BE2C (cell line): ENCODE measurements at regions not wholly inside any gene's neighbourhood (a gene's known extent, or its start where the extent isn't known, plus 50 kb on each side); places are given as distances from the start of the nearest gene placed in this dataset.

Source experiments
- DNase-seq: peaks from one replicate; pipeline ENCODE4 v3.0.0-alpha.2; 2020
- H3K27me3 ChIP-seq: fragments of 250-450 bp; sonication (Bioruptor Pico); 2 replicates; pipeline ENCODE4 v1.5.1; 2020; ENCODE audit warnings: mild to moderate bottlenecking
- H3K36me3 ChIP-seq: fragments of 250-450 bp; sonication (Bioruptor Pico); 2 replicates; pipeline ENCODE4 v1.5.1; 2020; ENCODE audit warnings: mild to moderate bottlenecking
- H3K4me1 ChIP-seq: fragments of 250-450 bp; sonication (Bioruptor Pico); 2 replicates; pipeline ENCODE4 v1.5.1; 2020
- H3K4me3 ChIP-seq: 2 replicates; pipeline ENCODE4 v1.5.1; 2011; ENCODE audit warnings: low read depth, low read length
- H3K9me3 ChIP-seq: fragments of 250-450 bp; sonication (Bioruptor Pico); 2 replicates; pipeline ENCODE4 v1.5.1; 2020
- TF ChIP-seq, protein P1 (sequence below): IDR thresholded peaks from 2 replicates; pipeline ENCODE4 v1.5.1; 2012; ENCODE audit warnings: mild to moderate bottlenecking, low read depth, low read length

DNA sequence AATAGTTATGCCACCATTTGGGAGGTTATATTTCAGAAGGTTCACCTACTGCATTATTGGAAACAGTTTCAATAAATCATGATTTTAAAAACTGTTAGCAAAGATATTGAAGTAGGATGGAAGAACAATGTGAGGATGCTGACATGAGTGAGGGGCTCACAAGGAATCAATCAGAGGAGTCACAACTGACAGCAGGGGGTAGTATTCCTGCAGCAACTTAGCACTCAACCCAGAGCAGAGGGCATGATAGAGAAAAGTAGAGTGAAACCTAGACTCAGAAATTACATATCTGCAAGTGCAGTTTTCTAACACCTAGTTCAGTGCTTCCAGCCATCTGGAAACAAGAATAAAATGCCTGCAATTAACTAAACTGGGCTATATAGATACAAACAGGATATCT is 772.5 kb upstream of the USP15 start:
- TF ChIP-seq, protein P1, sequence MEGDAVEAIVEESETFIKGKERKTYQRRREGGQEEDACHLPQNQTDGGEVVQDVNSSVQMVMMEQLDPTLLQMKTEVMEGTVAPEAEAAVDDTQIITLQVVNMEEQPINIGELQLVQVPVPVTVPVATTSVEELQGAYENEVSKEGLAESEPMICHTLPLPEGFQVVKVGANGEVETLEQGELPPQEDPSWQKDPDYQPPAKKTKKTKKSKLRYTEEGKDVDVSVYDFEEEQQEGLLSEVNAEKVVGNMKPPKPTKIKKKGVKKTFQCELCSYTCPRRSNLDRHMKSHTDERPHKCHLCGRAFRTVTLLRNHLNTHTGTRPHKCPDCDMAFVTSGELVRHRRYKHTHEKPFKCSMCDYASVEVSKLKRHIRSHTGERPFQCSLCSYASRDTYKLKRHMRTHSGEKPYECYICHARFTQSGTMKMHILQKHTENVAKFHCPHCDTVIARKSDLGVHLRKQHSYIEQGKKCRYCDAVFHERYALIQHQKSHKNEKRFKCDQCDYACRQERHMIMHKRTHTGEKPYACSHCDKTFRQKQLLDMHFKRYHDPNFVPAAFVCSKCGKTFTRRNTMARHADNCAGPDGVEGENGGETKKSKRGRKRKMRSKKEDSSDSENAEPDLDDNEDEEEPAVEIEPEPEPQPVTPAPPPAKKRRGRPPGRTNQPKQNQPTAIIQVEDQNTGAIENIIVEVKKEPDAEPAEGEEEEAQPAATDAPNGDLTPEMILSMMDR: no peak
- no peaks in the 10 kb centered on the region for H3K27me3 ChIP-seq
- no peak overlapping the region for H3K4me3 ChIP-seq
- no peaks in the 10 kb centered on the region for H3K9me3 ChIP-seq
- no peak for DNase-seq
- no peaks in the 10 kb centered on the region for H3K36me3 ChIP-seq
- no peaks in the 10 kb centered on the region for H3K4me1 ChIP-seq

DNA sequence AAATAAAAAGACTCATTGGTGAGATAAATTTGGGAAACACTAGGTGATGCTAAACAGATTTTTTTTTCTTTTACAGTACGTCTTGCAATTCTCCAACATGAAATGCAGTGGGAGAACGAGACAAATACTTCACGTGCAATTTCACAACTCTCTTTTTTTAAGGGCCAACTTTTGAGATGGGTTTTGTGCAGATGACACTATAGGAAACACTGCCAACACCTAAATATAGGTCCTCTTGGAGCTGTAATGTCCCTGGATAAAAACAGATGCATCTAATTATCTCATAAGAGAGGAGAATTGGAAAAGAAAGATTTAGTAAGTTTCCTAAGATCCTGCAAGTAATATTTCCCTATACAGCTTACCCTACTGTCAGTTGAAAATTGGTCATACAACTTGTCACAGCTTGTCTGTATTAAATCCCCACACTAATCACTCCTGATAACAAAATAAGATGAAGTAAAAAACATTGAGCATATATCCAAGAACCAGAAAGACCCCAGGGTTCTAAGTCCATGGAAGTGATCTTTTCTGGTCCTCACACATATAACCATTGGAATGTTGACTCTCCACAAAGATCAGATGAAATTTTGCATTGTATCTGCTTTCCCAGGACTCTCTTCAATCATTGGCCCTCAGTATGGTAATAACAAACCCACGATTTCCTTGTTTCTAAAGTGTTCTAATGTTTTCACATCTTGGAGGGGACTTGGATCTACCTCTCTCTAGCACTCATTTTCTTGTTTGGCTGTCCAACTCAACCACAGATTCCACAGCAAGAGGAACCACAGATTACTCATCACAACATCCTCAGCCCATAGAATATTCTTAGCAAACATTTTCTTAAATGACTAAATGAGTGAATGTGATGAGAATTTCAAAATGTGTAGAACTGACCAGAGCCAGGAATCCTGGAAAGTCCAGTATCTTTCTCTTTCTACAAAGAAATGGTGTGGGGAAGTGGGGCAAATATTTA is 769.4 kb upstream of the USP15 start:
- Histone ChIP-seq H3K36me3 (no peaks in the 10 kb centered on the region), H3K9me3 (no peaks in the 10 kb centered on the region), H3K4me1 (no peaks in the 10 kb centered on the region), H3K27me3 (no peaks in the 10 kb centered on the region), H3K4me3 (no peak overlapping the region)
- TF ChIP-seq, protein P1: no peak
- DNase-seq: no peak

DNA sequence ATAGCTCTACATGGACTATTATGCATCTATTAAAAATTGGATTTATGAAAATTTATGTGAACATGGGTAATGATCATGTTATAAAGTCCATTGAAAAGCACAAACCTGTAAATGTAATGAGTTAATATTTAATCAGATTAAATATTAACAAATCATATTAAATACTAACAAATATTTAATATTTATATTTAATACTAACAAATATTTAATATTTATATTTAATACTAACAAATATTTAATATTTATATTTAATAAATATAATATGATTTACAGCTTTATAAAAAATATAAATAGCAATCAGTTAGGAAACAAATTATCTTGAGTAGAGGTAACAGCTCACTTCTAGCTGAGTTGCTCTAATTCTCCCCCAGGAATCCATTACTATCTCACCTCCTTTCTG is 758.0 kb upstream of the USP15 start:
- Histone ChIP-seq H3K36me3 (no peaks in the 10 kb centered on the region), H3K4me3 (no peak overlapping the region), H3K4me1 (no peaks in the 10 kb centered on the region), H3K27me3 (no peaks in the 10 kb centered on the region), H3K9me3 (no peaks in the 10 kb centered on the region)
- DNase-seq: no peak
- TF ChIP-seq, protein P1: no peak

DNA sequence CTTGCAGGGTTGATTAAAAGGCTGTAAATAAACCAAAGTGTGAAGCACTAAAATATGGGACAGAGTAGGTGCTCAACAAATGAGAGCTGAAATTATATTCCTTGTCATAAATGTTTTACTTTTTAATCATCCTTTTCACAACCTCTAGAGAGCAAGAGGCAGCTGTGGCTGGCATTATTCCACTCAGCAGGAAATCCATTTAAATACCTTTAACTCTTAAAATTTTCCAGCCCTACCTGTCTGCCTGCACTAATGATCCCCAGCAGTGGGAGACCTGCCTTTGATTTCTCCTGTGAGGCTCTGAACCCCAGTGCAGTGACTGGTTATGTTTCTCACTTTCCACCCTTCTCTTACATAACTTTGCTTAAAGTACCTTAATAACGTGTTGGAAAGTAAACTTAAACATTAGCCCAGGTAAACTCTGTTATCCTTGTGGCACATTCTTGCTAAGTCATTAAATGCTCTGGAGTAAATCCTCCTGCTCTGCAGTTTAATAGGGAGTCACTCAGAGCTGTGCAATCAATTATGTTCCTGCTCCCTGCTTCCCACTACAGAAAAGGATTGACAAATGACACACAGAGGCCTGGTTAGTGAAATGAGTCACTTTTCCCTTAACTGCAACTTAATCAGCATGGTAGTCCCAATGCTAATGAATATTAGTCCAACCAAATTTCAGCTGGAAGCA is 755.7 kb upstream of the USP15 start:
- TF ChIP-seq, protein P1: no peak
- no peaks in the 10 kb centered on the region for H3K9me3 ChIP-seq
- no peaks in the 10 kb centered on the region for H3K4me1 ChIP-seq
- H3K4me3 ChIP-seq: no peak overlapping the region
- no peak for DNase-seq
- H3K36me3 ChIP-seq: no peaks in the 10 kb centered on the region
- H3K27me3 ChIP-seq: no peaks in the 10 kb centered on the region

DNA sequence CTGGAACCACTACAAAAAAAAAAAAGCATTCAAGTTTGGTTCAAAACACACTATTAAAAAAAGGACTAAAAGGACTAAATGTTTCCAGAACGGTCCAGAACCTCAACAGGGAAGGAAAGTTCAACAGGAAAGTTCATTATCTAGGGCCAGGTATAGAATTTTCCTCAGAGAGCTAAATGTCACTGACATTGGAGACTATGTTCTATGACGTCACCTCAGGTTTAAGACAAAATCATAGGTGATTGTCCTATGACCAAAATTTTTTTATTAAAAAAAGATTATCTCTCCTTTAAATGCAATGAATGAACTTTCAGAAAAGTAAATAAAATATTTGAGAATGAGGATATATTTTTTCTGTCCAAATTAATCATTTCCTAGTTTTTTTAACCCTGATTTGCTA is 746.7 kb upstream of the USP15 start:
- TF ChIP-seq, protein P1: no peak
- no peaks in the 10 kb centered on the region for H3K36me3 ChIP-seq
- DNase-seq: no peak

DNA sequence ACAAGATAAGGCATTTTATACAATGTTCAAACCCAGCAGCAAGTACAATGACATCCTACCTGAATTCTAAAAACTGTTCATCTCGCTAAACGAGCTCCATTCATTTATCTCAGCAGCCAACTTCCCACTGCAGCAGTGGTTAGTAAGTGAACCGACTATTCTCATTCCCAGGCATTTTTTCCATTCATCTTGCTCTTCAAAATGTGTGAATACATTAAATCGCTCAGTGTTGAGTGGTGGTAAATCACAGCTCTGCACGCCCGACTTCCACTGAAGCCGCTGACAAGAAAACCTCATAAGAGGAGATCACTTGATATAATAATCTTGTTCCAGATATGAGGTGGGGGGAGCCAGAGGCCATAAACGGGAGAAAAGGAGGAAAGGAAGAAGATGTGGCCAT is 746.2 kb upstream of the USP15 start:
- H3K27me3 ChIP-seq: no peaks in the 10 kb centered on the region
- no peaks in the 10 kb centered on the region for H3K4me1 ChIP-seq
- H3K4me3 ChIP-seq: no peak overlapping the region
- H3K9me3 ChIP-seq: no peaks in the 10 kb centered on the region
- no peak for DNase-seq
- TF ChIP-seq, protein P1: no peak
- no peaks in the 10 kb centered on the region for H3K36me3 ChIP-seq

More for the DNA sequence above, 746.7 kb upstream of the USP15 start:
- Histone ChIP-seq H3K4me1 (no peaks in the 10 kb centered on the region), H3K9me3 (no peaks in the 10 kb centered on the region), H3K27me3 (no peaks in the 10 kb centered on the region), H3K4me3 (no peak overlapping the region)
